Type B pancreatic cell (in vitro differentiated cells): ENCODE measurements at regions not wholly inside any gene's neighbourhood (a gene's known extent, or its start where the extent isn't known, plus 50 kb on each side); places are given as distances from the start of the nearest gene placed in this dataset.

Experiments
- DNase-seq: peaks from one replicate; pipeline ENCODE4 v3.0.0; 2021; ENCODE audit warnings: mixed read lengths; ENCODE audit not compliant: unreplicated experiment; ENCODE audit errors: extremely low spot score
- H3K27ac Mint-ChIP-seq: 2 replicates; pipeline ENCODE4 v1.8.0; 2021; ENCODE audit warnings: mild to moderate bottlenecking, mixed read lengths
- H3K27me3 Mint-ChIP-seq: 2 replicates; pipeline ENCODE4 v1.8.0; 2021; ENCODE audit warnings: mixed read lengths
- H3K36me3 Mint-ChIP-seq: 2 replicates; pipeline ENCODE4 v1.8.0; 2021; ENCODE audit warnings: mixed read lengths
- H3K4me1 Mint-ChIP-seq: one replicate; pipeline ENCODE4 v1.8.0; 2021; ENCODE audit warnings: mixed read lengths; ENCODE audit not compliant: unreplicated experiment
- H3K4me3 Mint-ChIP-seq: 2 replicates; pipeline ENCODE4 v1.8.0; 2021; ENCODE audit warnings: mild to moderate bottlenecking, mixed read lengths
- H3K9me3 Mint-ChIP-seq: 2 replicates; pipeline ENCODE4 v1.8.0; 2021; ENCODE audit warnings: mixed read lengths
- CTCF ChIP-seq: fragments of 200-600 bp; sonication (generic); conservative IDR thresholded peaks from 2 replicates; pipeline ENCODE4 v1.5.0; 2021; ENCODE audit warnings: antibody characterized with exemption, mild to moderate bottlenecking

- Mint-ChIP-seq H3K4me1 (peaks cover 4% of the 10 kb centered on the region), H3K36me3 (no peaks in the 10 kb centered on the region), H3K9me3 (no peaks in the 10 kb centered on the region), H3K27me3 (peaks cover 5% of the 10 kb centered on the region), H3K4me3 (no peak overlapping the region), H3K27ac (no peak overlapping the region)
- no peak for DNase-seq
- TF ChIP-seq CTCF, result no peak
Measured at GRCh38 chr10:43752682-43753081, 104.0 kb upstream of the ZNF32 start.

- H3K4me1 Mint-ChIP-seq, result peaks cover 4% of the 10 kb centered on the region
- no peak overlapping the region for H3K27ac Mint-ChIP-seq
- no peak for DNase-seq
- H3K36me3 Mint-ChIP-seq, result no peaks in the 10 kb centered on the region
- TF ChIP-seq CTCF, result no peak
- H3K9me3 Mint-ChIP-seq, result no peaks in the 10 kb centered on the region
- H3K4me3 Mint-ChIP-seq, result no peak overlapping the region
- H3K27me3 Mint-ChIP-seq, result peaks cover 5% of the 10 kb centered on the region
Measured at GRCh38 chr10:43751646-43752045, 103.0 kb upstream of the ZNF32 start.

GRCh38 chr10:43749940-43750552 is 101.4 kb upstream of the ZNF32 start:
- DNase-seq, result no peak
- H3K27ac Mint-ChIP-seq, result no peak overlapping the region
- H3K4me3 Mint-ChIP-seq, result no peak overlapping the region
- TF ChIP-seq CTCF, result no peak
- no peaks in the 10 kb centered on the region for H3K36me3 Mint-ChIP-seq
- H3K4me1 Mint-ChIP-seq, result no peaks in the 10 kb centered on the region
- H3K9me3 Mint-ChIP-seq, result no peaks in the 10 kb centered on the region
- H3K27me3 Mint-ChIP-seq, result peaks cover 5% of the 10 kb centered on the region

- Mint-ChIP-seq H3K9me3 (no peaks in the 10 kb centered on the region), H3K4me1 (no peaks in the 10 kb centered on the region), H3K4me3 (no peak overlapping the region), H3K36me3 (no peaks in the 10 kb centered on the region), H3K27me3 (peaks cover 5% of the 10 kb centered on the region), H3K27ac (no peak overlapping the region)
- no peak for DNase-seq
- TF ChIP-seq CTCF, result no peak
Measured at GRCh38 chr10:43749145-43749576, 100.5 kb upstream of the ZNF32 start.

GRCh38 chr10:43748560-43748959 is 99.9 kb upstream of the ZNF32 start:
- Mint-ChIP-seq H3K4me3 (no peak overlapping the region), H3K4me1 (no peaks in the 10 kb centered on the region), H3K27me3 (peaks cover 5% of the 10 kb centered on the region), H3K27ac (no peak overlapping the region), H3K36me3 (no peaks in the 10 kb centered on the region), H3K9me3 (no peaks in the 10 kb centered on the region)
- no peak for TF ChIP-seq CTCF
- no peak for DNase-seq

GRCh38 chr10:43746906-43747305 is 98.2 kb upstream of the ZNF32 start:
- no peak for TF ChIP-seq CTCF
- no peak for DNase-seq
- no peak overlapping the region for H3K27ac Mint-ChIP-seq
- H3K36me3 Mint-ChIP-seq, result no peaks in the 10 kb centered on the region
- H3K27me3 Mint-ChIP-seq, result peaks cover 5% of the 10 kb centered on the region
- no peaks in the 10 kb centered on the region for H3K4me1 Mint-ChIP-seq
- no peaks in the 10 kb centered on the region for H3K9me3 Mint-ChIP-seq
- no peak overlapping the region for H3K4me3 Mint-ChIP-seq
